Nephron (organoid): ENCODE measurements at regions not wholly inside any gene's neighbourhood (a gene's known extent, or its start where the extent isn't known, plus 50 kb on each side); places are given as distances from the start of the nearest gene placed in this dataset.
A peak's percentile ranks its signal among the peaks of the same experiment; 100 is the strongest.

Experiments
- H3K27ac Mint-ChIP-seq, 3 experiments: 2 replicates each; pipeline ENCODE4 v1.8.0; 2020; ENCODE audit warnings: mixed read lengths in 3 of 3, mild to moderate bottlenecking in 2 of 3, moderate library complexity in 1 of 3
- H3K27me3 Mint-ChIP-seq: 2 replicates; pipeline ENCODE4 v1.8.0; 2021; ENCODE audit warnings: low read depth, mild to moderate bottlenecking, moderate library complexity, mixed read lengths
- H3K36me3 Mint-ChIP-seq: 2 replicates; pipeline ENCODE4 v1.8.0; 2020; ENCODE audit warnings: low read depth, mixed read lengths
- H3K4me1 Mint-ChIP-seq: 2 replicates; pipeline ENCODE4 v1.8.0; 2020; ENCODE audit warnings: mixed read lengths
- H3K4me3 Mint-ChIP-seq, 3 experiments: 2 replicates each; pipeline ENCODE4 v1.8.0; 2020; ENCODE audit warnings: mild to moderate bottlenecking in 3 of 3, mixed read lengths in 3 of 3, moderate library complexity in 2 of 3
- H3K9me3 Mint-ChIP-seq: 2 replicates; pipeline ENCODE4 v1.8.0; 2020; ENCODE audit warnings: mixed read lengths
- CTCF ChIP-seq, 3 experiments: fragments of 200-600 bp; sonication (generic); IDR thresholded peaks; one replicate each; pipeline ENCODE4 v1.5.0; 2021; ENCODE audit warnings: antibody characterized with exemption in 3 of 3; ENCODE audit not compliant: unreplicated experiment in 3 of 3

GRCh38 chr5:179407191-179408175 lies 62.2 kb upstream of the ADAMTS2 start:
- no peak for TF ChIP-seq CTCF (IDR thresholded peaks at IDR 0.05; ENCODE audit: unreplicated experiment in 3 of 3)
- H3K27ac Mint-ChIP-seq: peak overlapping the region in 1 of 3 experiments; percentile 88
- peaks cover 22% of the 10 kb centered on the region for H3K4me1 Mint-ChIP-seq
- H3K9me3 Mint-ChIP-seq: peaks cover 4% of the 10 kb centered on the region
- H3K27me3 Mint-ChIP-seq: peaks cover 15% of the 10 kb centered on the region
- H3K36me3 Mint-ChIP-seq: no peaks in the 10 kb centered on the region
- no peak overlapping the region for H3K4me3 Mint-ChIP-seq

GRCh38 chr5:179406031-179406961 lies 61.0 kb upstream of the ADAMTS2 start:
- H3K4me3 Mint-ChIP-seq: no peak overlapping the region
- H3K27me3 Mint-ChIP-seq: peaks cover 15% of the 10 kb centered on the region
- TF ChIP-seq CTCF (IDR thresholded peaks at IDR 0.05; ENCODE audit: unreplicated experiment in 3 of 3): no peak
- H3K27ac Mint-ChIP-seq: peak overlapping the region in 2 of 3 experiments; percentile 57 to 88
- no peaks in the 10 kb centered on the region for H3K36me3 Mint-ChIP-seq
- peaks cover 11% of the 10 kb centered on the region for H3K9me3 Mint-ChIP-seq
- peaks cover 22% of the 10 kb centered on the region for H3K4me1 Mint-ChIP-seq

- Mint-ChIP-seq H3K36me3 (no peaks in the 10 kb centered on the region), H3K27me3 (peaks cover 15% of the 10 kb centered on the region), H3K9me3 (peaks cover 19% of the 10 kb centered on the region), H3K4me1 (peaks cover 22% of the 10 kb centered on the region), H3K4me3 (no peak overlapping the region), H3K27ac (no peak overlapping the region)
- no peak for TF ChIP-seq CTCF (IDR thresholded peaks at IDR 0.05; ENCODE audit: unreplicated experiment in 3 of 3)
Observed at GRCh38 chr5:179405426-179406030, 60.3 kb upstream of the ADAMTS2 start.

GRCh38 chr5:179405054-179405416 lies 59.8 kb upstream of the ADAMTS2 start:
- Mint-ChIP-seq H3K4me3 (no peak overlapping the region), H3K27me3 (peaks cover 15% of the 10 kb centered on the region), H3K9me3 (peaks cover 23% of the 10 kb centered on the region), H3K36me3 (no peaks in the 10 kb centered on the region), H3K4me1 (peaks cover 22% of the 10 kb centered on the region), H3K27ac (no peak overlapping the region)
- no peak for TF ChIP-seq CTCF (IDR thresholded peaks at IDR 0.05; ENCODE audit: unreplicated experiment in 3 of 3)

GRCh38 chr5:179404321-179405053 lies 59.2 kb upstream of the ADAMTS2 start:
- peak; percentile 13 to 28 (median 25) for TF ChIP-seq CTCF (IDR thresholded peaks at IDR 0.05; ENCODE audit: unreplicated experiment in 3 of 3)
- Mint-ChIP-seq H3K4me1 (peaks cover 22% of the 10 kb centered on the region), H3K9me3 (peaks cover 28% of the 10 kb centered on the region), H3K27me3 (peaks cover 15% of the 10 kb centered on the region), H3K27ac (no peak overlapping the region), H3K4me3 (no peak overlapping the region), H3K36me3 (peaks cover 4% of the 10 kb centered on the region)
